ENCODE measurements at regions not wholly inside any gene's neighbourhood (a gene's known extent, or its start where the extent isn't known, plus 50 kb on each side); places are given as distances from the start of the nearest gene placed in this dataset.
"Not testable (repeated sequence)": the region's sequence is repeated elsewhere in the genome, so short reads cannot be mapped to it uniquely, and the experiment has no call there.

DNA sequence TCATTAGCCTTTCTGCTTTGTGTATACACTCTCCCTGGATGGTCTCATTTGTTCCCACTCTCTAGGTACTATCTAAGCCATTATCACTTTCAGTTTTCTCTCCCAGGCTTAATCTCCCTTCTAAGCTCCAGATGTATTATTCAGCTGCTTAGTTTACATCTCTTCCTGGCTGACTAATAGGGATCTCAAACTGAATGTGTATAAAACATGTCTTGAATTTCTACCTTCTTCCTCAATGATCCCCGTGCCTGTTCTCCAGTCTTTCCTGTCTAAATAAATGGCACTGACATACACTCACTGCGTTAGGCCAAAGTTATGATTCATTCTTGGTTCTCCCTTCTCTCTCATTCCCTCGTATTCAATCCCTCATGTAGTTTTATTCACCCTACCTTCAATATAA lies 127.3 kb downstream of the NR2F2 start:
- no peak overlapping the region for H3K4me3 Mint-ChIP-seq
- intact Hi-C loops (cut with micrococcal nuclease), result no loop called here
- no peak for DNase-seq
- no peaks in the 10 kb centered on the region for H3K9me3 Mint-ChIP-seq
- H3K27ac Mint-ChIP-seq, result no peak overlapping the region
- H3K36me3 Mint-ChIP-seq (ENCODE audit: low read depth), result no peaks in the 10 kb centered on the region
- CTCF ChIA-PET, result no interaction called here
- peaks cover 14% of the 10 kb centered on the region for H3K27me3 Mint-ChIP-seq (ENCODE audit: low read depth)
- H3K4me1 Mint-ChIP-seq (ENCODE audit: low read depth), result no peaks in the 10 kb centered on the region

DNA sequence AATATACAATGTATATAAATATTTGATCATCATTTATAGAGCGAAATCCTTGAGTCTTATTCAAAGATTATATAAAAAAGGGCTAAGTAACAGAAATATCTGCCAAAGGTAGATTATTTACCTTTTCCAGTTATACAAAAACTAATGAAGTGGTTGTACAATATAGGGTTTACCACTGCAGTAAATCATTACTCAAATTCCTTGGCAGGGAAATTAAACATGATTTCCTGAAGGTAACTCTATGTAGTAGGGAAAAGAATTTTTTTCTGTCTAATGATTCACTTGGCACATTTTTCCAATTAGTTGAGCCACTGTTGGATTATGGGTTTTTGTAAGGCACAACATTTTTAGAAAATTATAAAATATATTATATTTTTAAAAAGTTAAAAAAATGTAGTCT lies 129.6 kb downstream of the NR2F2 start:
- Mint-ChIP-seq H3K4me3 (no peak overlapping the region), H3K27me3 (ENCODE audit: low read depth) (peaks cover 15% of the 10 kb centered on the region), H3K9me3 (no peaks in the 10 kb centered on the region), H3K27ac (no peak overlapping the region), H3K4me1 (ENCODE audit: low read depth) (no peaks in the 10 kb centered on the region), H3K36me3 (ENCODE audit: low read depth) (no peaks in the 10 kb centered on the region)
- DNase-seq, result no peak
- CTCF ChIA-PET, result no interaction called here
- intact Hi-C loops (cut with micrococcal nuclease), result no loop called here

DNA sequence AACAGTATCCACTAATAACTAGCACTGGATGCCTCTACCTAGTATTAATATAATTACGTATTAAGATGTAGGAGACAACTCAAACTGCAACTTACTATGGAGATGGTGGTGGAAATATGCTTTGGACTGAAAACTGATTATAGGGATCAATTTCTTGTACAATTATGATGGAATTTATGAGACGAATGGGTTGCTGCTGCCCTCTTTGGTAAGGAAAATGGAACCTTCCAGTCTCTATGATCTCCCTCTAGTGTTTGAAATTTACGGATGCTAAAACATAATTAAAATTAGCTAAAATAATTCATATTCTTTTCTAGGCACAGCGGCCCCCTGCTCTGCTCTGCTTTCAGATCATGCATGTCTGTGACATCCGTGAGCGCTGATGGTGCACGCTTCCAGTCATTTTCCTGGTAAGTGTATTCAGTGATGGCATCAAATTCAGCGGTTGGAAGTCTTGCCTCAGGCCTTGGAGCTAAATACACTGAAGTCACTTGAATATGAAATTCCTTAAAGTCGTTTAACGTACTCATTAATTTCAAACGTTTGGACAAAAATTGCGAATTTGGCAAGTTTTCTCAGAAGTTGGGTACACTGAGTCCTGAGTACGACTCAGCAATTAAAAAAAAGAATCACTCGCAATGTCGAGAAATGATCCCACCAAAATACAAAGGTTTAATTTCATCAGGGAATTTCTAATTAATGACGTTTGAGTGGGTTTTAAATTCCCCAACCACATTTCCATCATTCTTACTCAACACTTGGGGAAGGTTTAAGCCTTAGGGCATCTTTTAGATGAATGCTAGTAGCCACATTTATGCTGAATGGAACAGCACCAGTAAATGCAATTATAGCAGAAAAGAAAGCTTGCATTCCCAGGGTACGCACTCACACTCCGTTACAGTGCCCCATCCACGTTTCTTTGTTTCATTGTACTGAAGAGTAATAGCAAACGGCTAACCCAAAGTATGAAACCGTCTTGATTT lies 132.6 kb downstream of the NR2F2 start:
- no peaks in the 10 kb centered on the region for H3K4me1 Mint-ChIP-seq (ENCODE audit: low read depth)
- DNase-seq, result no peak
- no peak overlapping the region for H3K27ac Mint-ChIP-seq
- no peak overlapping the region for H3K4me3 Mint-ChIP-seq
- CTCF ChIA-PET, result no interaction called here
- H3K27me3 Mint-ChIP-seq (ENCODE audit: low read depth), result peaks cover 10% of the 10 kb centered on the region
- H3K9me3 Mint-ChIP-seq, result no peaks in the 10 kb centered on the region
- intact Hi-C loops (cut with micrococcal nuclease), result no loop called here
- H3K36me3 Mint-ChIP-seq (ENCODE audit: low read depth), result no peaks in the 10 kb centered on the region

DNA sequence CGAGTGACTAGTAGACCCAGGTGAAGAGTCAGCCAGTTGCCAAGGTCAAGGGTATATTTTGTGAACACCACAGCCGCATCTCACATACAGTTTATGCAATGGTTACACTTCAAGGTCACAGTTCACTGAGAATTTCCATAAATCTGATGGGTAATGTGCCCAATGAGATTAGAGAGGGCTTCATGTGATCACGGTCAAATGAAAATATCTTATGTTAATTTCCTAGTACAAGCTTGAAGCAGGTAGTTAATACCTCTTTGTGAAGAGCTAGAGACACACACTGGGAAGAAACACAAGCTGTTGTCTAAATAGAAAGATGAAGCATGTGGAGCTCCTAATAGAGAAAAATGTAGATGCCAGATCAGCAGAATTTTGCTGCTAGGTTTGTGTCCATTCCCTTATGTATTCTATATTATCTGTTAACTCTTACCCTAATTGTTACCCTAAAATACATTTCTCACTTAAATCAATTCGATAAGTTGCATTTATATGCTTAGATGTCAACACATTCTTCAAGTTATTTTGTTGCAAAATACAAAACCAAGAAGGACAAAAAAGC lies 136.0 kb downstream of the NR2F2 start:
- intact Hi-C loops (cut with micrococcal nuclease), result no loop called here
- peaks cover 20% of the 10 kb centered on the region for H3K27me3 Mint-ChIP-seq (ENCODE audit: low read depth)
- H3K36me3 Mint-ChIP-seq (ENCODE audit: low read depth), result no peaks in the 10 kb centered on the region
- no peak overlapping the region for H3K4me3 Mint-ChIP-seq
- CTCF ChIA-PET, result no interaction called here
- H3K9me3 Mint-ChIP-seq, result no peaks in the 10 kb centered on the region
- no peak for DNase-seq
- no peak overlapping the region for H3K27ac Mint-ChIP-seq
- no peaks in the 10 kb centered on the region for H3K4me1 Mint-ChIP-seq (ENCODE audit: low read depth)

DNA sequence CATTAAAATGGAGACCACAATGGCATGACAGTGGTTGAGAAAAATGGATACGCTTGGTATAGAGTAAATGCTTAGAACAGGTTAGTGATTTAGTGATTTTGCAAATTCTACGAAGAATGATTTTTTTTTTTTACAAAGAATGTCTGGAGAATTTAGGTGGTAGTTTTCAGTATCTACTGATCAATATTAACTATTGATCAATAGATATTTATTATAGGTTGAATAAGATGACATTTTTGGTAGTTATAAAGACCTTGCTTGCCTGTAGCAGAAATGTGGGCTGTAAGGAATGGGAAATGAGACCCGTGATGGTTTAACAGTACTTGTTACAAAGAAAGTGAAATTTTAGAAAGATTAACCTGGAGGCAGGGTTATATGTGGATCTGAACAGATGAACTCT lies 137.5 kb downstream of the NR2F2 start:
- Mint-ChIP-seq H3K27ac (no peak overlapping the region), H3K27me3 (ENCODE audit: low read depth) (peaks cover 26% of the 10 kb centered on the region), H3K4me1 (ENCODE audit: low read depth) (no peaks in the 10 kb centered on the region), H3K9me3 (no peaks in the 10 kb centered on the region), H3K36me3 (ENCODE audit: low read depth) (no peaks in the 10 kb centered on the region), H3K4me3 (no peak overlapping the region)
- no peak for DNase-seq
- intact Hi-C loops (cut with micrococcal nuclease), result no loop called here
- CTCF ChIA-PET, result no interaction called here

DNA sequence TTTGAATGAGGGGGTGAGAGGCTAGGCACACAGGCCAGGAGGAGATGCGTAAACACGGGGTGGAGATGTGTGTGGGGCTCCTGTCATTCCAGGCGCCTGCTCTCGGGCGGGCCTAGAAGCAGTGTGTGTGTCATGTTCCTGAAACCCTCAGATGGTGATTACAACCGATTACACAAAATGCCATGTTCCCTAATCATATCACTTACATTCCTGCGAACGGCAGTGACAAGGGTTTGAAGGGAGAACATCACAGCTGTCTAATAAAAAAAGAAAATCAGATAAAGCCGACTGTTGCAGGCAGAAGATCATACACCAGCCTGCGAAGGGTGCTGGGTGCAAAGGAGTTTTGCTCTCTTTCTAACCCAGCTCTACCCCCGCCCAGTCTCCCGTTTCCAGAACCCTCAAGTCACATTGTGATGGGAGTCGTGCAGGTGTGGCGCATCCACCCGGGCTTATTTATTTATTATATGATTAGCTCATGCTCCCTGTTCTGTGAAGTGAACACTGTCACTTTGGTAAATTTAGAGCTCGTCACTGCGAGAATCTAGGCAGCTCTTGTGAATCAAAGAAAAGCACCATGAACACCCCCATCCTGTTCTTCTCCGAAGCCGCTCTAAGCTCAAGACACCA lies 140.3 kb downstream of the NR2F2 start:
- no peak for DNase-seq
- Mint-ChIP-seq H3K4me1 (ENCODE audit: low read depth) (no peaks in the 10 kb centered on the region), H3K27me3 (ENCODE audit: low read depth) (peaks cover 21% of the 10 kb centered on the region), H3K4me3 (no peak overlapping the region), H3K9me3 (no peaks in the 10 kb centered on the region), H3K27ac (no peak overlapping the region), H3K36me3 (ENCODE audit: low read depth) (no peaks in the 10 kb centered on the region)
- CTCF ChIA-PET, result no interaction called here
- intact Hi-C loops (cut with micrococcal nuclease), result no loop called here

DNA sequence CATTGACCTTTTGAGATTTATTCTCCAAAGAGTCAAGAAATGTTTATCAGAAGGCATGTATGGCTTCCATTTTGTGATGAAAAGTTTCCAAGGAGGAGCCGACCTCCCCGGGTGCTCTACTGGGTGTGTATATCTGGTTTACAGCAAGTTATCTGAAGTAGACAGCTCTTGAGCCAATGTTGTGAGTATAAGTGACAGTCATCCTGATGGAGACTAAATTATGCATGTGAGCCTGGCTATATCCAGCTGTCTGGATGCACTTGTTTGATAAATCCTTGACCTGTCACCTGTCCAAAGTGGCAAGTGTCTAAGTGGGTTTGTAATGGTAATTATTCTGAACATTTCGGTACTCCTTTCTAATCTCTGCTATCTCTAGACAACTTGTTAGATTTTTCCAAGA lies 142.2 kb downstream of the NR2F2 start:
- Mint-ChIP-seq H3K4me1 (ENCODE audit: low read depth) (no peaks in the 10 kb centered on the region), H3K27ac (no peak overlapping the region), H3K4me3 (no peak overlapping the region), H3K27me3 (ENCODE audit: low read depth) (peaks cover 21% of the 10 kb centered on the region), H3K36me3 (ENCODE audit: low read depth) (no peaks in the 10 kb centered on the region), H3K9me3 (no peaks in the 10 kb centered on the region)
- CTCF ChIA-PET, result no interaction called here
- intact Hi-C loops (cut with micrococcal nuclease), result no loop called here
- no peak for DNase-seq

DNA sequence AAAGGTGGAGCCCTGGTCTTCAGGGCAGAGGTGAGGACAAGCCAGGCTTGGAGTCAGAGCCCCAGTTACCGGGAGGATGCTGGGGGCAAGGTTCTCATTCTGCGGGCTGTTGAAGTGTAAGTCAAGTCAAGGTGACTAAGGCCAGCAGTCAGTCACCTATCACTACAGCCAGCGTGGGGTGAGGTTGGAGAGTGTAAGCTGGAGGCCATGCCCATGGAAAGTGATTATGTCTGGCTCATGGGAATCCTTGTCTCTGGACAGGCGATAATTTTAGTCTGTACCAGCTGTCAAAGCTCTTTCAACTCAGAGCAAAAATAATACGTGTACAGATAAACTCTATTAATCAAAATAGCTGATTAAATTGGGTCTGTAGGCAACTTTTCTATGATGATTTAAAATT lies 143.1 kb downstream of the NR2F2 start:
- peaks cover 19% of the 10 kb centered on the region for H3K27me3 Mint-ChIP-seq (ENCODE audit: low read depth)
- intact Hi-C loops (cut with micrococcal nuclease), result no loop called here
- DNase-seq, result no peak
- H3K27ac Mint-ChIP-seq, result no peak overlapping the region
- no peaks in the 10 kb centered on the region for H3K36me3 Mint-ChIP-seq (ENCODE audit: low read depth)
- no peaks in the 10 kb centered on the region for H3K9me3 Mint-ChIP-seq
- CTCF ChIA-PET, result no interaction called here
- no peak overlapping the region for H3K4me3 Mint-ChIP-seq
- no peaks in the 10 kb centered on the region for H3K4me1 Mint-ChIP-seq (ENCODE audit: low read depth)

DNA sequence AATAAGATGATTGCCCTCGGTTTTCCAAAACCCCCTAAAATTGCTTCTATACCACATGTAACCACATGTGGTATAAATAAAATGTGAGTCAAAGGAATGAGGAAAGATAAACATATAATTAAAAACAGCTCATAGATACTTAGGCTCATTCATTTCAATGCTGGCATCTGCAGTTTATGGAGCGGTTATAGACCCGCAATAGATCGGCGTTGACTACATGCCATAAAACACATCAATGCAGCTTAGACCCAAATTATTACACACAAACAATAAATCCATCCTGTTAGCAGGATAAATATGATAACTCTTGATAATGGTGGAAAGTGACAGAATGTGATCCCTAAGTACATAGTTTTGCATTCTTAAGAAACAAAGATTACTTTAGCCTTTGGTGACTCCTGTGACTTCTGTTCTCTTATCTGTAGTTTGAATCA lies 143.7 kb downstream of the NR2F2 start:
- CTCF ChIA-PET, result no interaction called here
- no peaks in the 10 kb centered on the region for H3K36me3 Mint-ChIP-seq (ENCODE audit: low read depth)

DNA sequence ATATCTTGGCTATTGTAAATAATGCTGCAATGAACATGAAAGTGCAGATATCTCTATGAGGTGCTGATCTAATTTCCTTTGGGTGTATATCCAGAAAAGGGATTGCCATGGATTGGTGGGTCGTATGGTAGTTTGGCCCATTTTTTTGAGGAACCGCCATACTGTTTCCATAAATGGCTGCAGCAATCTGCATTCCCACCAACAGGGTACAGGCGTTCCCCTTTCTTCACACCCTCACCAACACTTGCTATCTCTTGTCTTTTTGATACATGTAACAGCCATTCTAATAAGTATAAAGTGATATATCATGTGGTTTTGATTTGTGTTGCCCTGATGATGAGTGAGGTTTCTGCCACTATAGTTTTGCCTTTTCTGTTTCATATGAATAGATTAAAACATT lies 146.7 kb downstream of the NR2F2 start:
- H3K4me3 Mint-ChIP-seq, result no peak overlapping the region
- H3K4me1 Mint-ChIP-seq (ENCODE audit: low read depth), result no peaks in the 10 kb centered on the region
- no peak for DNase-seq
- CTCF ChIA-PET, result no interaction called here
- H3K9me3 Mint-ChIP-seq, result no peaks in the 10 kb centered on the region
- peaks cover 7% of the 10 kb centered on the region for H3K27me3 Mint-ChIP-seq (ENCODE audit: low read depth)
- no peak overlapping the region for H3K27ac Mint-ChIP-seq
- H3K36me3 Mint-ChIP-seq (ENCODE audit: low read depth), result no peaks in the 10 kb centered on the region
- intact Hi-C loops (cut with micrococcal nuclease), result no loop called here

More for the DNA sequence above, 143.7 kb downstream of the NR2F2 start:
- no peak overlapping the region for H3K27ac Mint-ChIP-seq
- H3K4me1 Mint-ChIP-seq (ENCODE audit: low read depth), result no peaks in the 10 kb centered on the region
- no peak overlapping the region for H3K4me3 Mint-ChIP-seq
- H3K9me3 Mint-ChIP-seq, result no peaks in the 10 kb centered on the region
- H3K27me3 Mint-ChIP-seq (ENCODE audit: low read depth), result peaks cover 16% of the 10 kb centered on the region
- DNase-seq, result no peak
- intact Hi-C loops (cut with micrococcal nuclease), result no loop called here

DNA sequence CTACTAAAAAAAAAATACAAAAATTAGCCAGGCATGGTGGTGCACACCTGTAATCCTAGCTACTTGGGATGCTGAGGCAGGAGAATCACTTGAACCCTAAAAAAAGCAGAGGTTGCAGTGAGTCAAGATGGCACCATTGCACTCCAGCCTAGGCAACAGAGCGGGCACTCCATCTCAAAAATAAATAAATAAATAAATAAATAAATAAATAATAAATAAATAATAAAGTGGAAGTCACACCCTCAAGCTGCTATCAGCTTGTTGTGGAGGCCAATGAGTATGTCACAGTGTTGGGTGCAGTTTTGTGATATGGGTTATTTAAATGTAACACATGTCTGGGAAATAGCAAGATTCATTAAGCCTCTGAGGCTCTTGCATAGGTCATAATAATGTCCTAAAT lies 153.9 kb downstream of the NR2F2 start:
- H3K27ac Mint-ChIP-seq; CTCF ChIA-PET; intact Hi-C loops (cut with micrococcal nuclease); H3K36me3 Mint-ChIP-seq (ENCODE audit: low read depth); H3K27me3 Mint-ChIP-seq (ENCODE audit: low read depth); DNase-seq; H3K4me3 Mint-ChIP-seq; H3K4me1 Mint-ChIP-seq (ENCODE audit: low read depth); H3K9me3 Mint-ChIP-seq: not testable (repeated sequence)

DNA sequence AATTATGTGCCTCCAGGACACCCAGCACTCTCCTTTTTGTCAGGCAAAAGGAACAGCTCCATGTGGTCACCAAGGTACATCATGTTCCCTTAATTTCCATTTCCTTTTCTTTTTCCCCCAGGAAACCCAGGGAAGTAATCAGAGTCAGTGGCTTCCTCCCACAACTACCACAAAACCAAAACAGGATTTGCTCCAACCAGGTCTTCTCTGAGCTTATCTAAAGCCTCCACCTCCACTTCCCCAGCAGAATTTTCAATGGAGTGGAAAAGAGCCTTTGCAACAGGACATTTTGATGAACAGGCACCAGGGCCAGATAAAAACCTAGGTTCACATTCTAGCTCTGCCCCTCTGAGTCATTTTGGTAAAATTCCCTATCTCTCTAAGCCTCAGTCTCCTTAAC lies 154.3 kb downstream of the NR2F2 start:
- CTCF ChIA-PET, result no interaction called here
- peaks cover 10% of the 10 kb centered on the region for H3K27me3 Mint-ChIP-seq (ENCODE audit: low read depth)
- intact Hi-C loops (cut with micrococcal nuclease), result no loop called here
- no peaks in the 10 kb centered on the region for H3K36me3 Mint-ChIP-seq (ENCODE audit: low read depth)
- H3K9me3 Mint-ChIP-seq, result no peaks in the 10 kb centered on the region
- H3K27ac Mint-ChIP-seq, result no peak overlapping the region
- H3K4me3 Mint-ChIP-seq, result no peak overlapping the region
- H3K4me1 Mint-ChIP-seq (ENCODE audit: low read depth), result no peaks in the 10 kb centered on the region
- DNase-seq, result no peak

DNA sequence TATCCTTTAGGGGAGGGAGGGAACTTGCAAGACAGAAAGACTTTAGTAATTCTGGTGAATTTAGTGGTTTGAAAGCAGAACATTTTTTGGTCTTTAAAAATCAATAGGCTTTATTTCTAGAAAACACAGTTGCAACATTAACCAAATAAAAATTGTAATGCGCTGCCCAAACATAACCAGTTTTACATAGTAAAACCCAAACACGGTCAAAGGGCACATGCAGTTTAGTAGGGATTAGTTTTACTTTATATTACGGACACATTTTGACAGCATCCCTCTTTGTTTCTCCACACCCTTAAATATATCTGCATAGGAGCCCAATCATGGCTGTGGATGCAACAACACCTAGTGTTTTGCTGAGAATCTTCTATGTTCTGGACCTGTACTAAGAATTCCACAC lies 156.7 kb downstream of the NR2F2 start:
- intact Hi-C loops (cut with micrococcal nuclease), result no loop called here
- CTCF ChIA-PET, result no interaction called here
- no peak for DNase-seq
- Mint-ChIP-seq H3K4me3 (no peak overlapping the region), H3K4me1 (ENCODE audit: low read depth) (no peaks in the 10 kb centered on the region), H3K36me3 (ENCODE audit: low read depth) (no peaks in the 10 kb centered on the region), H3K27me3 (ENCODE audit: low read depth) (peaks cover 9% of the 10 kb centered on the region), H3K27ac (no peak overlapping the region), H3K9me3 (no peaks in the 10 kb centered on the region)

All from activated naive CD4-positive, alpha-beta T cell treated with anti-CD3 and anti-CD28 coated beads for 36 hours (primary cell).